H54 (cell line): ENCODE measurements at regions not wholly inside any gene's neighbourhood (a gene's known extent, or its start where the extent isn't known, plus 50 kb on each side); places are given as distances from the start of the nearest gene placed in this dataset.
A peak's percentile ranks its signal among the peaks of the same experiment; 100 is the strongest.

Experiments used
- DNase-seq: peaks from one replicate; pipeline ENCODE4 v3.0.0; 2011; ENCODE audit warnings: low spot score, mixed read lengths; ENCODE audit not compliant: insufficient read length
- FAIRE-seq: peaks from 3 replicates; lab custom pipeline; 2011; peaks lifted over from hg19 to GRCh38; lab: Jason Lieb, UNC
- POLR2A ChIP-seq: IDR thresholded peaks from 2 replicates; pipeline ENCODE4 v1.6.1; 2011; ENCODE audit warnings: low read depth, mild to moderate bottlenecking, low read length

- TF ChIP-seq POLR2A, result no peak
- DNase-seq (no peak), FAIRE-seq (no peak)
Observed at GRCh38 chr2:188039307-188039706, 252.4 kb upstream of the GULP1 start.

- FAIRE-seq (peak; percentile 97), DNase-seq (peak; percentile 11)
- TF ChIP-seq POLR2A, result no peak
Observed at GRCh38 chr2:188042412-188042811, 249.3 kb upstream of the GULP1 start.

GRCh38 chr2:188045016-188045415, 246.7 kb upstream of the GULP1 start:
- DNase-seq (no peak), FAIRE-seq (no peak)
- no peak for TF ChIP-seq POLR2A

- no peak for FAIRE-seq
- TF ChIP-seq POLR2A, result no peak
- no peak for DNase-seq
Observed at GRCh38 chr2:188046437-188046836, 245.2 kb upstream of the GULP1 start.

GRCh38 chr2:188047735-188048134, 243.9 kb upstream of the GULP1 start:
- TF ChIP-seq POLR2A, result no peak
- DNase-seq (no peak), FAIRE-seq (no peak)

GRCh38 chr2:188050726-188051125, 240.9 kb upstream of the GULP1 start:
- no peak for TF ChIP-seq POLR2A
- FAIRE-seq (no peak), DNase-seq (no peak)

- TF ChIP-seq POLR2A, result no peak
- no peak for DNase-seq
- FAIRE-seq, result no peak
Observed at GRCh38 chr2:188051706-188052105, 240.0 kb upstream of the GULP1 start.

- TF ChIP-seq POLR2A, result no peak
- no peak for FAIRE-seq
- DNase-seq, result no peak
Observed at GRCh38 chr2:188065386-188065785, 226.3 kb upstream of the GULP1 start.

- DNase-seq (no peak), FAIRE-seq (no peak)
- TF ChIP-seq POLR2A, result no peak
Observed at GRCh38 chr2:188068093-188068492, 223.6 kb upstream of the GULP1 start.

- TF ChIP-seq POLR2A, result no peak
- FAIRE-seq (no peak), DNase-seq (no peak)
Observed at GRCh38 chr2:188076149-188077056, 215.3 kb upstream of the GULP1 start.

GRCh38 chr2:188077757-188078156, 213.9 kb upstream of the GULP1 start:
- FAIRE-seq (no peak), DNase-seq (no peak)
- no peak for TF ChIP-seq POLR2A

GRCh38 chr2:188078534-188078933, 213.1 kb upstream of the GULP1 start:
- no peak for DNase-seq
- no peak for FAIRE-seq

GRCh38 chr2:188079196-188079595, 212.5 kb upstream of the GULP1 start:
- peak; percentile 85 for FAIRE-seq
- TF ChIP-seq POLR2A, result no peak
- DNase-seq, result no peak

More at GRCh38 chr2:188078534-188078933, 213.1 kb upstream of the GULP1 start:
- TF ChIP-seq POLR2A, result no peak

- no peak for DNase-seq
- no peak for FAIRE-seq
- TF ChIP-seq POLR2A, result no peak
Observed at GRCh38 chr2:188085421-188085820, 206.3 kb upstream of the GULP1 start.

- TF ChIP-seq POLR2A, result no peak
- FAIRE-seq (no peak), DNase-seq (no peak)
Observed at GRCh38 chr2:188089901-188090300, 201.8 kb upstream of the GULP1 start.
